GM23338 (cell line): ENCODE measurements at regions not wholly inside any gene's neighbourhood (a gene's known extent, or its start where the extent isn't known, plus 50 kb on each side); places are given as distances from the start of the nearest gene placed in this dataset.

Experiments
- ATAC-seq: fragments of 200-7000 bp; cut with Tn5 transposase; 3 replicates; pipeline ENCODE4 v1.9.1; 2020
- DNase-seq: peaks from one replicate; pipeline ENCODE4 v3.0.0-alpha.2; 2015; ENCODE audit warnings: low spot score
- H2AFZ ChIP-seq: fragments of 200-600 bp; sonication (generic); 2 replicates; pipeline ENCODE4 v1.8.0; 2016; ENCODE audit warnings: antibody characterized with exemption, mild to moderate bottlenecking, moderate library complexity
- H3F3A ChIP-seq: fragments of 200-600 bp; sonication (generic); replicated peaks from 2 replicates; pipeline ENCODE4 v1.8.0; 2017; ENCODE audit warnings: antibody characterized with exemption, mixed run types, low read depth
- H3K27ac ChIP-seq: fragments of 200-600 bp; sonication (generic); 2 replicates; pipeline ENCODE4 v1.6.1; 2016; ENCODE audit warnings: low read depth
- H3K27me3 ChIP-seq: fragments of 200-600 bp; sonication (generic); 2 replicates; pipeline ENCODE4 v1.8.0; 2016; ENCODE audit warnings: mild to moderate bottlenecking, mixed run types, moderate library complexity; ENCODE audit not compliant: insufficient read depth
- H3K36me3 ChIP-seq: fragments of 200-600 bp; sonication (generic); 2 replicates; pipeline ENCODE4 v1.8.0; 2016; ENCODE audit warnings: mild to moderate bottlenecking; ENCODE audit not compliant: insufficient read depth
- H3K4me1 ChIP-seq: fragments of 200-600 bp; sonication (generic); 2 replicates; pipeline ENCODE4 v1.8.0; 2016; ENCODE audit warnings: mild to moderate bottlenecking, moderate library complexity; ENCODE audit not compliant: insufficient read depth
- H3K4me2 ChIP-seq: fragments of 200-600 bp; sonication (generic); 2 replicates; pipeline ENCODE4 v1.7.1; 2017; ENCODE audit warnings: mixed run types
- H3K4me3 ChIP-seq: fragments of 200-600 bp; sonication (generic); 2 replicates; pipeline ENCODE4 v1.6.1; 2016; ENCODE audit warnings: mixed run types
- H3K79me2 ChIP-seq: fragments of 200-600 bp; sonication (generic); replicated peaks from 2 replicates; pipeline ENCODE4 v1.8.0; 2017; ENCODE audit warnings: mild to moderate bottlenecking; ENCODE audit not compliant: insufficient read depth
- H3K9me2 ChIP-seq: fragments of 200-600 bp; sonication (generic); 2 replicates; pipeline ENCODE4 v1.8.0; 2017; ENCODE audit not compliant: insufficient read depth
- H4K20me1 ChIP-seq: fragments of 200-600 bp; sonication (generic); replicated peaks from 2 replicates; pipeline ENCODE4 v1.8.0; 2017; ENCODE audit warnings: mild to moderate bottlenecking; ENCODE audit not compliant: insufficient read depth
- H3K27ac Mint-ChIP-seq: 2 replicates; pipeline ENCODE4 v1.8.0; 2020; ENCODE audit warnings: inconsistent platforms, mild to moderate bottlenecking, moderate library complexity, mixed read lengths
- H3K27me3 Mint-ChIP-seq: 3 replicates; pipeline ENCODE4 v1.8.0; 2022; ENCODE audit warnings: low read depth, mild to moderate bottlenecking, moderate library complexity, mixed read lengths, inconsistent platforms; ENCODE audit not compliant: insufficient read depth, poor library complexity
- H3K36me3 Mint-ChIP-seq: 3 replicates; pipeline ENCODE4 v1.8.0; 2021; ENCODE audit warnings: low read depth, mild to moderate bottlenecking, inconsistent platforms, moderate library complexity, mixed read lengths
- H3K4me1 Mint-ChIP-seq: 3 replicates; pipeline ENCODE4 v1.8.0; 2020; ENCODE audit warnings: mild to moderate bottlenecking, inconsistent platforms, mixed read lengths
- H3K4me3 Mint-ChIP-seq: 3 replicates; pipeline ENCODE4 v1.8.0; 2021; ENCODE audit warnings: moderate library complexity, mild to moderate bottlenecking, inconsistent platforms, mixed read lengths
- H3K9me3 Mint-ChIP-seq: 3 replicates; pipeline ENCODE4 v1.8.0; 2020; ENCODE audit warnings: moderate library complexity, mild to moderate bottlenecking, inconsistent platforms, mixed read lengths
- CREB1 ChIP-seq: fragments of 250-450 bp; sonication (Bioruptor Pico); IDR thresholded peaks from 2 replicates; pipeline ENCODE4 v1.5.0; 2020; ENCODE audit warnings: low read depth, mild to moderate bottlenecking, moderate library complexity
- EZH2 ChIP-seq: fragments of 200-600 bp; sonication (generic); IDR thresholded peaks from one replicate; pipeline ENCODE4 v1.8.0; 2017; ENCODE audit warnings: antibody characterized with exemption, mild to moderate bottlenecking, low read depth; ENCODE audit not compliant: unreplicated experiment
- EZH2phosphoT487 ChIP-seq: fragments of 200-600 bp; sonication (generic); IDR thresholded peaks from one replicate; pipeline ENCODE4 v1.8.1; 2018; ENCODE audit warnings: antibody characterized with exemption; ENCODE audit not compliant: unreplicated experiment
- JUNB ChIP-seq: IDR thresholded peaks from one replicate; pipeline ENCODE4 v1.6.1; 2016; ENCODE audit warnings: antibody characterized with exemption; ENCODE audit not compliant: unreplicated experiment
- NANOG ChIP-seq: IDR thresholded peaks from 2 replicates; pipeline ENCODE4 v1.6.1; 2016; ENCODE audit warnings: antibody characterized with exemption, borderline replicate concordance
- POLR2AphosphoS5 ChIP-seq: IDR thresholded peaks from 2 replicates; pipeline ENCODE4 v1.6.1; 2016; ENCODE audit warnings: antibody characterized with exemption, low read depth
- STAT1 ChIP-seq: IDR thresholded peaks from one replicate; pipeline ENCODE4 v1.6.1; 2016; ENCODE audit warnings: antibody characterized with exemption; ENCODE audit not compliant: unreplicated experiment
- ZNF114 ChIP-seq: fragments of 250-450 bp; sonication (Bioruptor Pico); IDR thresholded peaks from 2 replicates; pipeline ENCODE4 v1.5.0; 2020; ENCODE audit warnings: mild to moderate bottlenecking, moderate library complexity
- ZNF331 ChIP-seq: fragments of 250-450 bp; sonication (Bioruptor Pico); IDR thresholded peaks from 2 replicates; pipeline ENCODE4 v1.5.0; 2020; ENCODE audit warnings: low read depth, mild to moderate bottlenecking, moderate library complexity
- TF ChIP-seq, protein P1 (sequence below): IDR thresholded peaks from one replicate; pipeline ENCODE4 v1.6.1; 2018; ENCODE audit warnings: antibody characterized with exemption; ENCODE audit not compliant: unreplicated experiment
- TF ChIP-seq, protein P2 (sequence below), 2 experiments: fragments of 200-600 bp in 1 of 2; sonication (generic) in 1 of 2; conservative IDR thresholded peaks; 2 replicates each; pipeline versions ENCODE4 v1.5.1 to v1.6.1; 2016 to 2017; ENCODE audit warnings: antibody characterized with exemption in 2 of 2, low read depth in 2 of 2, mild to moderate bottlenecking in 2 of 2, moderate library complexity in 1 of 2
- TF ChIP-seq, protein P3 (sequence below): IDR thresholded peaks from 2 replicates; pipeline ENCODE4 v1.6.1; 2016; ENCODE audit warnings: antibody characterized with exemption
- TF ChIP-seq, protein P4 (sequence below): fragments of 250-450 bp; sonication (Bioruptor Pico); IDR thresholded peaks from 2 replicates; pipeline ENCODE4 v1.5.0; 2020; ENCODE audit warnings: mild to moderate bottlenecking, moderate library complexity

DNA sequence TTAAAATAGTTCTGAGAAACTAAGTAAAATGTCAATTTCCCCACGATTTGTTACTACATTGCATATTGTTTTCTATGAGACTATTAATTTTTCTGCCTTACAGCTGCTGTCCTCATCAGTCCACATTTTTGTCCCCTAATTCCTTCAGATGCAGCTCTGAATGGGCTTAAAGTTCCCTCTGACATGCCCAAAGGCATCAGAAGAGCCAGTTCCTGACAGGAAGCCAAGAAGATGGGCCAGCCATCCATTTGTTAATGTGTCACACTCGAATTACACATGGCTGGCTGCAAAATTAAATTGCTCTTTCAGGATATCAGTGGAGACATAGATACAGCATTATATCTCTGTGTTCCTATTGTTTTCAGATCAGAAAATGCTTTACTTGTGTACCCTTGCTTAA, 1223.0 kb downstream of the EPHA7 start:
- no peak for DNase-seq
- Histone ChIP-seq H3K27me3 (no peaks in the 10 kb centered on the region), H4K20me1 (no peaks in the 10 kb centered on the region), H3F3A (no peaks in the 10 kb centered on the region), H2AFZ (0 out of 2 replicates have a peak overlapping the region, but pooled peaks have one; percentile 4), H3K4me1 (peaks cover 10% of the 10 kb centered on the region; the same call in 1 of the 2 replicates), H3K27ac (no peak overlapping the region), H3K4me3 (no peak overlapping the region), H3K4me2 (no peak overlapping the region), H3K36me3 (0 out of 2 replicates have a peak, but pooled peaks cover 4% of the 10 kb centered on the region), H3K79me2 (no peaks in the 10 kb centered on the region), H3K9me2 (peaks cover 7% of the 10 kb centered on the region; the same call in 1 of the 2 replicates)
- Mint-ChIP-seq H3K4me1 (peaks cover 3% of the 10 kb centered on the region; the same call in 2 of the 3 replicates), H3K27me3 (no peaks in the 10 kb centered on the region), H3K27ac (no peak overlapping the region), H3K36me3 (peaks cover 7% of the 10 kb centered on the region; the same call in 2 of the 3 replicates), H3K9me3 (peaks cover 13% of the 10 kb centered on the region; the same call in 2 of the 3 replicates), H3K4me3 (no peak overlapping the region)
- TF ChIP-seq EZH2: no peak
- no peak for TF ChIP-seq STAT1
- no peak for TF ChIP-seq NANOG
- no peak for TF ChIP-seq JUNB
- TF ChIP-seq, protein P1, sequence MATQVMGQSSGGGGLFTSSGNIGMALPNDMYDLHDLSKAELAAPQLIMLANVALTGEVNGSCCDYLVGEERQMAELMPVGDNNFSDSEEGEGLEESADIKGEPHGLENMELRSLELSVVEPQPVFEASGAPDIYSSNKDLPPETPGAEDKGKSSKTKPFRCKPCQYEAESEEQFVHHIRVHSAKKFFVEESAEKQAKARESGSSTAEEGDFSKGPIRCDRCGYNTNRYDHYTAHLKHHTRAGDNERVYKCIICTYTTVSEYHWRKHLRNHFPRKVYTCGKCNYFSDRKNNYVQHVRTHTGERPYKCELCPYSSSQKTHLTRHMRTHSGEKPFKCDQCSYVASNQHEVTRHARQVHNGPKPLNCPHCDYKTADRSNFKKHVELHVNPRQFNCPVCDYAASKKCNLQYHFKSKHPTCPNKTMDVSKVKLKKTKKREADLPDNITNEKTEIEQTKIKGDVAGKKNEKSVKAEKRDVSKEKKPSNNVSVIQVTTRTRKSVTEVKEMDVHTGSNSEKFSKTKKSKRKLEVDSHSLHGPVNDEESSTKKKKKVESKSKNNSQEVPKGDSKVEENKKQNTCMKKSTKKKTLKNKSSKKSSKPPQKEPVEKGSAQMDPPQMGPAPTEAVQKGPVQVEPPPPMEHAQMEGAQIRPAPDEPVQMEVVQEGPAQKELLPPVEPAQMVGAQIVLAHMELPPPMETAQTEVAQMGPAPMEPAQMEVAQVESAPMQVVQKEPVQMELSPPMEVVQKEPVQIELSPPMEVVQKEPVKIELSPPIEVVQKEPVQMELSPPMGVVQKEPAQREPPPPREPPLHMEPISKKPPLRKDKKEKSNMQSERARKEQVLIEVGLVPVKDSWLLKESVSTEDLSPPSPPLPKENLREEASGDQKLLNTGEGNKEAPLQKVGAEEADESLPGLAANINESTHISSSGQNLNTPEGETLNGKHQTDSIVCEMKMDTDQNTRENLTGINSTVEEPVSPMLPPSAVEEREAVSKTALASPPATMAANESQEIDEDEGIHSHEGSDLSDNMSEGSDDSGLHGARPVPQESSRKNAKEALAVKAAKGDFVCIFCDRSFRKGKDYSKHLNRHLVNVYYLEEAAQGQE: no peak
- TF ChIP-seq, protein P2, sequence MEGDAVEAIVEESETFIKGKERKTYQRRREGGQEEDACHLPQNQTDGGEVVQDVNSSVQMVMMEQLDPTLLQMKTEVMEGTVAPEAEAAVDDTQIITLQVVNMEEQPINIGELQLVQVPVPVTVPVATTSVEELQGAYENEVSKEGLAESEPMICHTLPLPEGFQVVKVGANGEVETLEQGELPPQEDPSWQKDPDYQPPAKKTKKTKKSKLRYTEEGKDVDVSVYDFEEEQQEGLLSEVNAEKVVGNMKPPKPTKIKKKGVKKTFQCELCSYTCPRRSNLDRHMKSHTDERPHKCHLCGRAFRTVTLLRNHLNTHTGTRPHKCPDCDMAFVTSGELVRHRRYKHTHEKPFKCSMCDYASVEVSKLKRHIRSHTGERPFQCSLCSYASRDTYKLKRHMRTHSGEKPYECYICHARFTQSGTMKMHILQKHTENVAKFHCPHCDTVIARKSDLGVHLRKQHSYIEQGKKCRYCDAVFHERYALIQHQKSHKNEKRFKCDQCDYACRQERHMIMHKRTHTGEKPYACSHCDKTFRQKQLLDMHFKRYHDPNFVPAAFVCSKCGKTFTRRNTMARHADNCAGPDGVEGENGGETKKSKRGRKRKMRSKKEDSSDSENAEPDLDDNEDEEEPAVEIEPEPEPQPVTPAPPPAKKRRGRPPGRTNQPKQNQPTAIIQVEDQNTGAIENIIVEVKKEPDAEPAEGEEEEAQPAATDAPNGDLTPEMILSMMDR (conservative IDR thresholded peaks at IDR 0.05; ENCODE audit: low read depth in 2 of 2): no peak
- no peak for TF ChIP-seq CREB1 (CRISPR knock-in tag)
- no peak for TF ChIP-seq ZNF114 (CRISPR knock-in tag)
- TF ChIP-seq POLR2AphosphoS5: no peak
- TF ChIP-seq, protein P3, sequence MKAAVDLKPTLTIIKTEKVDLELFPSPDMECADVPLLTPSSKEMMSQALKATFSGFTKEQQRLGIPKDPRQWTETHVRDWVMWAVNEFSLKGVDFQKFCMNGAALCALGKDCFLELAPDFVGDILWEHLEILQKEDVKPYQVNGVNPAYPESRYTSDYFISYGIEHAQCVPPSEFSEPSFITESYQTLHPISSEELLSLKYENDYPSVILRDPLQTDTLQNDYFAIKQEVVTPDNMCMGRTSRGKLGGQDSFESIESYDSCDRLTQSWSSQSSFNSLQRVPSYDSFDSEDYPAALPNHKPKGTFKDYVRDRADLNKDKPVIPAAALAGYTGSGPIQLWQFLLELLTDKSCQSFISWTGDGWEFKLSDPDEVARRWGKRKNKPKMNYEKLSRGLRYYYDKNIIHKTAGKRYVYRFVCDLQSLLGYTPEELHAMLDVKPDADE: no peak
- no peak for TF ChIP-seq EZH2phosphoT487
- no peak for TF ChIP-seq ZNF331 (CRISPR knock-in tag)
- TF ChIP-seq, protein P4, sequence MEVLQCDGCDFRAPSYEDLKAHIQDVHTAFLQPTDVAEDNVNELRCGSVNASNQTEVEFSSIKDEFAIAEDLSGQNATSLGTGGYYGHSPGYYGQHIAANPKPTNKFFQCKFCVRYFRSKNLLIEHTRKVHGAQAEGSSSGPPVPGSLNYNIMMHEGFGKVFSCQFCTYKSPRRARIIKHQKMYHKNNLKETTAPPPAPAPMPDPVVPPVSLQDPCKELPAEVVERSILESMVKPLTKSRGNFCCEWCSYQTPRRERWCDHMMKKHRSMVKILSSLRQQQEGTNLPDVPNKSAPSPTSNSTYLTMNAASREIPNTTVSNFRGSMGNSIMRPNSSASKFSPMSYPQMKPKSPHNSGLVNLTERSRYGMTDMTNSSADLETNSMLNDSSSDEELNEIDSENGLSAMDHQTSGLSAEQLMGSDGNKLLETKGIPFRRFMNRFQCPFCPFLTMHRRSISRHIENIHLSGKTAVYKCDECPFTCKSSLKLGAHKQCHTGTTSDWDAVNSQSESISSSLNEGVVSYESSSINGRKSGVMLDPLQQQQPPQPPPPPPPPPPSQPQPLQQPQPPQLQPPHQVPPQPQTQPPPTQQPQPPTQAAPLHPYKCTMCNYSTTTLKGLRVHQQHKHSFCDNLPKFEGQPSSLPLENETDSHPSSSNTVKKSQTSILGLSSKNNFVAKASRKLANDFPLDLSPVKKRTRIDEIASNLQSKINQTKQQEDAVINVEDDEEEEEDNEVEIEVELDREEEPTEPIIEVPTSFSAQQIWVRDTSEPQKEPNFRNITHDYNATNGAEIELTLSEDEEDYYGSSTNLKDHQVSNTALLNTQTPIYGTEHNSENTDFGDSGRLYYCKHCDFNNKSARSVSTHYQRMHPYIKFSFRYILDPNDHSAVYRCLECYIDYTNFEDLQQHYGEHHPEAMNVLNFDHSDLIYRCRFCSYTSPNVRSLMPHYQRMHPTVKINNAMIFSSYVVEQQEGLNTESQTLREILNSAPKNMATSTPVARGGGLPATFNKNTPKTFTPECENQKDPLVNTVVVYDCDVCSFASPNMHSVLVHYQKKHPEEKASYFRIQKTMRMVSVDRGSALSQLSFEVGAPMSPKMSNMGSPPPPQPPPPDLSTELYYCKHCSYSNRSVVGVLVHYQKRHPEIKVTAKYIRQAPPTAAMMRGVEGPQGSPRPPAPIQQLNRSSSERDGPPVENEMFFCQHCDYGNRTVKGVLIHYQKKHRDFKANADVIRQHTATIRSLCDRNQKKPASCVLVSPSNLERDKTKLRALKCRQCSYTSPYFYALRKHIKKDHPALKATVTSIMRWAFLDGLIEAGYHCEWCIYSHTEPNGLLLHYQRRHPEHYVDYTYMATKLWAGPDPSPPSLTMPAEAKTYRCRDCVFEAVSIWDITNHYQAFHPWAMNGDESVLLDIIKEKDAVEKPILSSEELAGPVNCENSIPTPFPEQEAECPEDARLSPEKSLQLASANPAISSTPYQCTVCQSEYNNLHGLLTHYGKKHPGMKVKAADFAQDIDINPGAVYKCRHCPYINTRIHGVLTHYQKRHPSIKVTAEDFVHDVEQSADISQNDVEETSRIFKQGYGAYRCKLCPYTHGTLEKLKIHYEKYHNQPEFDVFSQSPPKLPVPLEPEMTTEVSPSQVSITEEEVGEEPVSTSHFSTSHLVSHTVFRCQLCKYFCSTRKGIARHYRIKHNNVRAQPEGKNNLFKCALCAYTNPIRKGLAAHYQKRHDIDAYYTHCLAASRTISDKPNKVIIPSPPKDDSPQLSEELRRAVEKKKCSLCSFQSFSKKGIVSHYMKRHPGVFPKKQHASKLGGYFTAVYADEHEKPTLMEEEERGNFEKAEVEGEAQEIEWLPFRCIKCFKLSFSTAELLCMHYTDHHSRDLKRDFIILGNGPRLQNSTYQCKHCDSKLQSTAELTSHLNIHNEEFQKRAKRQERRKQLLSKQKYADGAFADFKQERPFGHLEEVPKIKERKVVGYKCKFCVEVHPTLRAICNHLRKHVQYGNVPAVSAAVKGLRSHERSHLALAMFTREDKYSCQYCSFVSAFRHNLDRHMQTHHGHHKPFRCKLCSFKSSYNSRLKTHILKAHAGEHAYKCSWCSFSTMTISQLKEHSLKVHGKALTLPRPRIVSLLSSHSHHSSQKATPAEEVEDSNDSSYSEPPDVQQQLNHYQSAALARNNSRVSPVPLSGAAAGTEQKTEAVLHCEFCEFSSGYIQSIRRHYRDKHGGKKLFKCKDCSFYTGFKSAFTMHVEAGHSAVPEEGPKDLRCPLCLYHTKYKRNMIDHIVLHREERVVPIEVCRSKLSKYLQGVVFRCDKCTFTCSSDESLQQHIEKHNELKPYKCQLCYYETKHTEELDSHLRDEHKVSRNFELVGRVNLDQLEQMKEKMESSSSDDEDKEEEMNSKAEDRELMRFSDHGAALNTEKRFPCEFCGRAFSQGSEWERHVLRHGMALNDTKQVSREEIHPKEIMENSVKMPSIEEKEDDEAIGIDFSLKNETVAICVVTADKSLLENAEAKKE: no peak
- no peak for ATAC-seq
